ENCODE measurements at regions not wholly inside any gene's neighbourhood (a gene's known extent, or its start where the extent isn't known, plus 50 kb on each side); places are given as distances from the start of the nearest gene placed in this dataset.

GRCh38 chr13:42497798-42498197 is 76.2 kb upstream of the TNFSF11 start (continued):
- TF ChIP-seq GATAD2B (conservative IDR thresholded peaks at IDR 0.05; ENCODE audit: low read depth) (no peak), BHLHE40 (IDR thresholded peaks at IDR 0.05; ENCODE audit: borderline replicate concordance in 1 of 2, low read depth in 2 of 2, low read length in 1 of 2) (peak; percentile 49 to 61; a peak in 2 of 4 replicates), SP1 (IDR thresholded peaks at IDR 0.05; ENCODE audit: low read depth, low read length) (no peak), FOXK2 (IDR thresholded peaks at IDR 0.05) (no peak), POLR2AphosphoS2 (IDR thresholded peaks at IDR 0.05; ENCODE audit: low read depth, low read length) (no peak), CUX1 (IDR thresholded peaks at IDR 0.05; ENCODE audit: insufficient replicate concordance, low read depth, low read length) (no peak), KDM1A (IDR thresholded peaks at IDR 0.05; ENCODE audit: borderline replicate concordance) (no peak), RFX5 (IDR thresholded peaks at IDR 0.05; ENCODE audit: low read depth, low read length) (no peak), ELK1 (IDR thresholded peaks at IDR 0.05; ENCODE audit: low read depth, low read length) (no peak), CREM (IDR thresholded peaks at IDR 0.05; ENCODE audit: low read depth) (peak; percentile 88), RELB (IDR thresholded peaks at IDR 0.05; ENCODE audit: low read depth) (no peak), TAF1 (IDR thresholded peaks at IDR 0.05; ENCODE audit: borderline replicate concordance, low read depth, low read length) (0 out of 2 replicates have a peak, but pooled peaks have one; percentile 24), BCLAF1 (IDR thresholded peaks at IDR 0.05) (no peak), ZNF622 (IDR thresholded peaks at IDR 0.05) (no peak), MEF2B (IDR thresholded peaks at IDR 0.05; ENCODE audit: partially characterized antibody, poor library complexity, severe bottlenecking) (no peak), ATF7 (IDR thresholded peaks at IDR 0.05; ENCODE audit: low read depth) (no peak; the same call in 1 of the 2 replicates), EZH2 (IDR thresholded peaks at IDR 0.05; ENCODE audit: borderline replicate concordance, control insufficient read depth, low read depth, low read length) (peak; percentile 35; the same call in 1 of the 2 replicates), HCFC1 (IDR thresholded peaks at IDR 0.05; ENCODE audit: low read length) (no peak), TCF3 (IDR thresholded peaks at IDR 0.05; ENCODE audit: borderline replicate concordance, insufficient read depth, low read depth, low read length) (0 out of 2 replicates have a peak, but pooled peaks have one; percentile 75), POU2F2 (IDR thresholded peaks at IDR 0.05; ENCODE audit: borderline replicate concordance, low read depth, low read length) (0 out of 3 replicates have a peak, but pooled peaks have one; percentile 62), SMAD1 (IDR thresholded peaks at IDR 0.05; ENCODE audit: low read depth, partially characterized antibody) (no peak)
